AG09319 (cell line): ENCODE measurements at regions not wholly inside any gene's neighbourhood (a gene's known extent, or its start where the extent isn't known, plus 50 kb on each side); places are given as distances from the start of the nearest gene placed in this dataset.

ENCODE experiments used
- DNase-seq: peaks from one replicate; pipeline ENCODE4 v3.0.0-alpha.2; 2010; ENCODE audit warnings: low read depth; ENCODE audit errors: extremely low read depth
- CTCF ChIP-seq: IDR thresholded peaks from 2 replicates; pipeline ENCODE4 v1.5.1; 2011; ENCODE audit warnings: low read depth, mild to moderate bottlenecking, inconsistent platforms, low read length, moderate library complexity

- no peak for DNase-seq
- TF ChIP-seq CTCF: no peak
Observed at GRCh38 chr18:70870292-70870691, 581.4 kb downstream of the SOCS6 start.

- no peak for DNase-seq
- no peak for TF ChIP-seq CTCF
Observed at GRCh38 chr18:70848329-70848728, 559.5 kb downstream of the SOCS6 start.

GRCh38 chr18:70840649-70841048, 551.8 kb downstream of the SOCS6 start:
- no peak for TF ChIP-seq CTCF
- no peak for DNase-seq

- DNase-seq: no peak
Observed at GRCh38 chr18:70827632-70828031, 538.8 kb downstream of the SOCS6 start.

GRCh38 chr18:70826571-70826970, 537.7 kb downstream of the SOCS6 start:
- DNase-seq: no peak
- TF ChIP-seq CTCF: no peak

More at GRCh38 chr18:70827632-70828031, 538.8 kb downstream of the SOCS6 start:
- no peak for TF ChIP-seq CTCF

- no peak for TF ChIP-seq CTCF
- DNase-seq: no peak
Observed at GRCh38 chr18:70822691-70823090, 533.8 kb downstream of the SOCS6 start.

GRCh38 chr18:70822117-70822516, 533.3 kb downstream of the SOCS6 start:
- TF ChIP-seq CTCF: no peak
- no peak for DNase-seq
